ENCODE measurements at regions not wholly inside any gene's neighbourhood (a gene's known extent, or its start where the extent isn't known, plus 50 kb on each side); places are given as distances from the start of the nearest gene placed in this dataset.

DNA sequence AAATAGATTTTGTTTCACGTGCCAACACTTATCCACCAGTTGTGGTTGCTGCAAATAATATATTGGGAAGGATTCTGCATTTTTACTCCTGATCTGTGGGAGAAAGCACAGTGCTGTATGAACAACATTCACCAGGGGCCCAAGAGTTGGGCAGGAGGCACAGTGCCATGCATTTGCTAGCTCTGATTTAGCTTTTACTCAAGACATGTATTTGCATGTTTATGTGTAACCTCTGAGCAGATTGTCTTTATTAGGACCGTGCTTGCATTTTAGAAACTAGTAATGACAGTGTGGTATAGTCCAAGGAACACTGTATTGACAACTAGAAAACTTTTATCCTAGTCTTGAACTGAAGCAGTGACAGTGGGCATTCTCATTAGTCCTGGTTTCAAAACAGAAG lies 133.9 kb upstream of the B3GALT2 start:
- Histone ChIP-seq H2AFZ (ENCODE audit: insufficient read depth, low read length, poor library complexity) (no peak overlapping the region), H2BK120ac (ENCODE audit: insufficient read depth, low read length, poor library complexity) (no peak overlapping the region), H3K14ac (ENCODE audit: low read length) (no peak overlapping the region), H3K4me2 (ENCODE audit: low read length) (no peak overlapping the region), H3K18ac (ENCODE audit: low read length) (no peak overlapping the region), H4K91ac (ENCODE audit: low read depth, low read length) (no peak overlapping the region), H3K79me1 (ENCODE audit: low read length) (peaks cover 4% of the 10 kb centered on the region), H3K27ac (ENCODE audit: low read depth, low read length) (no peak overlapping the region), H3K79me2 (ENCODE audit: control insufficient read depth, insufficient read depth, low read length, poor library complexity) (no peaks in the 10 kb centered on the region), H3K9me3 (ENCODE audit: insufficient read depth, low read depth, low read length) (no peaks in the 10 kb centered on the region), H4K8ac (ENCODE audit: low read depth, low read length) (no peak overlapping the region), H2BK5ac (ENCODE audit: low read depth, low read length, poor library complexity) (no peak overlapping the region), H3K4me3 (ENCODE audit: low read depth, low read length) (no peak overlapping the region), H3K4ac (ENCODE audit: low read depth, low read length) (no peak overlapping the region), H4K12ac (ENCODE audit: low read depth, low read length) (no peak overlapping the region), H2BK12ac (ENCODE audit: low read length) (no peak overlapping the region), H3K23ac (ENCODE audit: low read length) (no peak overlapping the region), H3K9ac (ENCODE audit: low read length) (no peak overlapping the region), H3K27me3 (ENCODE audit: insufficient read depth, low read length) (no peaks in the 10 kb centered on the region), H3K36me3 (ENCODE audit: control insufficient read depth in 1 of 2, insufficient read depth in 2 of 2, low read length in 2 of 2) (no peaks in the 10 kb centered on the region), H3K4me1 (ENCODE audit: control insufficient read depth in 1 of 2, insufficient read depth in 2 of 2, low read length in 2 of 2) (peaks cover 0 to 6% of the 10 kb centered on the region in 2 experiments), H2AK5ac (ENCODE audit: low read length) (no peak overlapping the region)
- WGBS (ENCODE audit: extremely low coverage, insufficient coverage, insufficient read length): no CpG with 5 or more reads among the region's 2 CpGs
- DNase-seq: no peak

DNA sequence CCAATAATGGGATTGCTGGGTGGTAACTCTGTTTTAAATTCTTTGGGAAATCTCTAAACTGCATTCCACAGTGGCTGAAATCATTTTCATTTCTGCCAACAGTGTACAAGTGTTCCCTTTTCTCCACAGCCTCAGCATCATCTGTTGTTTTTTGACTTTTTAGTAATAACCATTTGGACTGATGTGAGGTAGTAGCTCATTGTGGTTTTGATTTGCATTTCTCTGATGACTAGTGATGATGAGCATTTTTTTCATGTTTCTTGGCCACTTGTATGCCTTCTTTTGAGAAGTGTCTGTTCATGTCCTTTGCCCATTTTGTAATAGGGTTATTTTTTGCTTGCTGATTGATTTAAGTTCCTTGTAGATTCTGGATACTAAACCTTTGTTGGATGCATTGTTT lies 131.9 kb upstream of the B3GALT2 start:
- H4K12ac ChIP-seq (ENCODE audit: low read depth, low read length): no peak overlapping the region
- no peak overlapping the region for H4K8ac ChIP-seq (ENCODE audit: low read depth, low read length)
- H3K27ac ChIP-seq (ENCODE audit: low read depth, low read length): no peak overlapping the region
- H2AK5ac ChIP-seq (ENCODE audit: low read length): no peak overlapping the region
- H2BK5ac ChIP-seq (ENCODE audit: low read depth, low read length, poor library complexity): no peak overlapping the region
- no peak overlapping the region for H3K9ac ChIP-seq (ENCODE audit: low read length)
- no peak for DNase-seq
- no peak overlapping the region for H2BK120ac ChIP-seq (ENCODE audit: insufficient read depth, low read length, poor library complexity)
- no peak overlapping the region for H3K18ac ChIP-seq (ENCODE audit: low read length)
- H3K23ac ChIP-seq (ENCODE audit: low read length): no peak overlapping the region
- no peaks in the 10 kb centered on the region for H3K9me3 ChIP-seq (ENCODE audit: insufficient read depth, low read depth, low read length)
- peaks cover 0 to 6% of the 10 kb centered on the region in 2 experiments for H3K4me1 ChIP-seq (ENCODE audit: control insufficient read depth in 1 of 2, insufficient read depth in 2 of 2, low read length in 2 of 2)
- H3K4me2 ChIP-seq (ENCODE audit: low read length): no peak overlapping the region
- no peak overlapping the region for H4K91ac ChIP-seq (ENCODE audit: low read depth, low read length)
- H3K14ac ChIP-seq (ENCODE audit: low read length): no peak overlapping the region
- H3K27me3 ChIP-seq (ENCODE audit: insufficient read depth, low read length): no peaks in the 10 kb centered on the region
- no peaks in the 10 kb centered on the region for H3K79me2 ChIP-seq (ENCODE audit: control insufficient read depth, insufficient read depth, low read length, poor library complexity)
- H2AFZ ChIP-seq (ENCODE audit: insufficient read depth, low read length, poor library complexity): no peak overlapping the region
- no peak overlapping the region for H2BK12ac ChIP-seq (ENCODE audit: low read length)
- no peaks in the 10 kb centered on the region for H3K36me3 ChIP-seq (ENCODE audit: control insufficient read depth in 1 of 2, insufficient read depth in 2 of 2, low read length in 2 of 2)
- H3K79me1 ChIP-seq (ENCODE audit: low read length): peaks cover 4% of the 10 kb centered on the region
- H3K4me3 ChIP-seq (ENCODE audit: low read depth, low read length): no peak overlapping the region
- H3K4ac ChIP-seq (ENCODE audit: low read depth, low read length): no peak overlapping the region

DNA sequence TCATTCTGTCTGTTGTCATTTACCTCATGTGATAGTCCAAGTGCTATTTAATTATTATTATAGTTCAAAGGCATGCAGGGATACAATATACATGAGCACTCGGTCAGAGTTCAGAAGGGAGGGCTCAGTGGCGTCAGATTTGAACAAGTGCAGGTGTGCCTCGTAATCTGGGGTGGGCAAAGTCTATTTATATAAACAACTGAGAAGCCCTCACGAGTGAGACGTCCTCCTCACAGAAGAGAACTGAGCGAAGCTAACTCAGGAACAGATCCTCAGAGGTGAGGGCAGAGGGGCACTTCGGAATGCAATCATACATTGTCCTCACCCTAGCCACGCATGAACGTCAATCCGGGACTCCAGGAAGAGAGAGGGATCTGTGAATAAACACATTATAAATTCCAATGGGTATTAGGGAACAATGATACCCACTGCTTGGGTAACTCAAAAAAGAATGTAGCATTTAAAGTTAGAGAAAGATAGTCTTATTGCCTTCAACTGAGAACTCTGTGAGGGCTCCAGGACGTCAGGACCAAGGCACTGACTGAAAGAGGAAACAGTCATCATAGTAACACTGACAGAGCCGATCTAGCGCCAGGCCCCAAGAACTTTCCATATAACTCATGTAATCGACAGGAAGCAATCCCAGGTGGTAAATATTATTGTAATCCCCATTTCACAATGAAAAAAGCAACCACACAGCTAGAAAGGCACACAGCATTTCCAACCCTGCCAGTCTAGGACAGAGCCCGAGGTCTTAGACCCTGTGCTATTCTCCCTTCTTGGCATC lies 127.1 kb upstream of the B3GALT2 start:
- Histone ChIP-seq H3K14ac (ENCODE audit: low read length) (no peak overlapping the region), H3K9ac (ENCODE audit: low read length) (no peak overlapping the region), H3K4me2 (ENCODE audit: low read length) (no peak overlapping the region), H2BK120ac (ENCODE audit: insufficient read depth, low read length, poor library complexity) (no peak overlapping the region), H3K79me1 (ENCODE audit: low read length) (no peaks in the 10 kb centered on the region), H4K8ac (ENCODE audit: low read depth, low read length) (no peak overlapping the region), H4K91ac (ENCODE audit: low read depth, low read length) (no peak overlapping the region), H3K27me3 (ENCODE audit: insufficient read depth, low read length) (no peaks in the 10 kb centered on the region), H4K12ac (ENCODE audit: low read depth, low read length) (no peak overlapping the region), H3K18ac (ENCODE audit: low read length) (no peak overlapping the region), H3K4me3 (ENCODE audit: low read depth, low read length) (no peak overlapping the region), H3K79me2 (ENCODE audit: control insufficient read depth, insufficient read depth, low read length, poor library complexity) (no peaks in the 10 kb centered on the region), H2BK5ac (ENCODE audit: low read depth, low read length, poor library complexity) (no peak overlapping the region), H3K36me3 (ENCODE audit: control insufficient read depth in 1 of 2, insufficient read depth in 2 of 2, low read length in 2 of 2) (no peaks in the 10 kb centered on the region), H2BK12ac (ENCODE audit: low read length) (no peak overlapping the region), H3K9me3 (ENCODE audit: insufficient read depth, low read depth, low read length) (no peaks in the 10 kb centered on the region), H3K4me1 (ENCODE audit: control insufficient read depth in 1 of 2, insufficient read depth in 2 of 2, low read length in 2 of 2) (no peaks in the 10 kb centered on the region), H2AK5ac (ENCODE audit: low read length) (no peak overlapping the region), H3K23ac (ENCODE audit: low read length) (no peak overlapping the region), H3K4ac (ENCODE audit: low read depth, low read length) (no peak overlapping the region), H3K27ac (ENCODE audit: low read depth, low read length) (no peak overlapping the region), H2AFZ (ENCODE audit: insufficient read depth, low read length, poor library complexity) (no peak overlapping the region)
- no peak for DNase-seq
- no CpG with 5 or more reads among the region's 15 CpGs for WGBS (ENCODE audit: extremely low coverage, insufficient coverage, insufficient read length)

DNA sequence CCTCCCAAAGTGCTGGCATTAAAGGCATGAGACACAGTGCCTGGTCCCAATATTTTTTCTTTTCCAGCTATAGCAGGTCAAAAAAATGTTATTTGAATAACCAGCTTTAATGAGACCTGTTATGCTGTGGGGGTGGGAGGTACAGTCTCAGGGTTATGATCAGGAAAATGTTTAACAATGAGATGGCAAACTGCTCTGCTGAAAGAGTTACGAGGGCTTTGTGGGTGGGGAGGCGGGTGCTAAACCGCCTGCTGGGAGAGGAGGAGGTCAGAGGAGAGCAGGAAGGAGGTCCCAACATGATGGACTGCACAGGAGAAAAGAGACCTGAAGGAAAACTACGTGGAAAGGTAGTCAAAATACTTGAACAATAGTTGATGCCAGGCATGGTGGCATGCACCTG lies 126.0 kb upstream of the B3GALT2 start:
- Histone ChIP-seq H3K4me1 (ENCODE audit: control insufficient read depth in 1 of 2, insufficient read depth in 2 of 2, low read length in 2 of 2) (no peaks in the 10 kb centered on the region), H3K79me2 (ENCODE audit: control insufficient read depth, insufficient read depth, low read length, poor library complexity) (no peaks in the 10 kb centered on the region), H3K18ac (ENCODE audit: low read length) (no peak overlapping the region), H2BK5ac (ENCODE audit: low read depth, low read length, poor library complexity) (no peak overlapping the region), H3K14ac (ENCODE audit: low read length) (no peak overlapping the region), H3K79me1 (ENCODE audit: low read length) (no peaks in the 10 kb centered on the region), H3K4me3 (ENCODE audit: low read depth, low read length) (no peak overlapping the region), H3K27me3 (ENCODE audit: insufficient read depth, low read length) (no peaks in the 10 kb centered on the region), H3K4me2 (ENCODE audit: low read length) (no peak overlapping the region), H3K23ac (ENCODE audit: low read length) (no peak overlapping the region), H2AK5ac (ENCODE audit: low read length) (no peak overlapping the region), H3K9me3 (ENCODE audit: insufficient read depth, low read depth, low read length) (no peaks in the 10 kb centered on the region), H4K8ac (ENCODE audit: low read depth, low read length) (no peak overlapping the region), H4K91ac (ENCODE audit: low read depth, low read length) (no peak overlapping the region), H3K4ac (ENCODE audit: low read depth, low read length) (no peak overlapping the region), H2BK12ac (ENCODE audit: low read length) (no peak overlapping the region), H3K27ac (ENCODE audit: low read depth, low read length) (no peak overlapping the region), H2BK120ac (ENCODE audit: insufficient read depth, low read length, poor library complexity) (no peak overlapping the region), H3K36me3 (ENCODE audit: control insufficient read depth in 1 of 2, insufficient read depth in 2 of 2, low read length in 2 of 2) (no peaks in the 10 kb centered on the region), H4K12ac (ENCODE audit: low read depth, low read length) (no peak overlapping the region), H2AFZ (ENCODE audit: insufficient read depth, low read length, poor library complexity) (no peak overlapping the region), H3K9ac (ENCODE audit: low read length) (no peak overlapping the region)
- DNase-seq: no peak
- WGBS (ENCODE audit: extremely low coverage, insufficient coverage, insufficient read length): no CpG with 5 or more reads among the region's 4 CpGs
